Cardiac fibroblast (primary cell): ENCODE measurements at regions not wholly inside any gene's neighbourhood (a gene's known extent, or its start where the extent isn't known, plus 50 kb on each side); places are given as distances from the start of the nearest gene placed in this dataset.

ENCODE experiments used
- DNase-seq, 2 donors: peaks; one replicate each; pipeline versions ENCODE4 v3.0.0 to v3.0.0-alpha.2; 2010; ENCODE audit warnings: low read depth in 2 of 2
- H3K4me3 ChIP-seq, 2 donors: replicated peaks in 1 of 2; 1 replicate in 1 of 2; 2 replicates in 1 of 2; pipeline ENCODE4 v1.5.1; 2011; ENCODE audit warnings: low read depth in 2 of 2, low read length in 2 of 2, mild to moderate bottlenecking in 2 of 2, moderate library complexity in 1 of 2
- TF ChIP-seq, protein P1 (sequence below): IDR thresholded peaks from one replicate; pipeline ENCODE4 v1.5.1; 2011; ENCODE audit warnings: low read depth, mild to moderate bottlenecking, low read length, inconsistent platforms

DNA sequence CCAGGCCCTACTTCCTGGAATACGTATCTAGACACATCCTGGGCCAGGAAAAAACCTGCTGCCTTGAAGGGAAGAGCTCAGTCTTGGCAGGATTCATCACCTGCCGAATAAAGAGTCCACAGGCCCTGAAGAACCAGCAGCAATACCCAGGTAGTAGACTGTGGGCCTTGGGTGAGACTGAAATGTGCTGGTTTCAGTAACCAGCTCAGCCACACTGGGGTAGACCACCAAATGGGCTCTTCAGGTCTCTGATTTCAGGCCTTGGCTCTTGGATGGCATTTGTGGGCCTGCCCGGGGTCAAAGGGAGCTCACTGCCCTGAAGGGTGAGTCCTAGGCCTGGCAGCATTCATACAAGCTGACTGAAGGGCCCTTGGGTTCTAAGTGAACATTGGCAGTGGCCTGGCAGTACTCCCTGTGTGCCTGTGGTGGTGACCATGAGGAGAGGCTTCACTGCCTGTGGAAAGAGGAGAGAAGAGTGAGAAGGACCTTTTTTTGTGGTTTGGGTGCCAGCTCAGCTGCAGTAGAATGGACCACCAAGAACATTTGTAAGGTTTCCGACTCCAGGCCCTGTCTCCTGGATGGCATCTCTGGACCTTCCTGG lies 175.1 kb downstream of the ANKRD30B start:
- no peak overlapping the region for H3K4me3 ChIP-seq
- no peak for DNase-seq
- TF ChIP-seq, protein P1, sequence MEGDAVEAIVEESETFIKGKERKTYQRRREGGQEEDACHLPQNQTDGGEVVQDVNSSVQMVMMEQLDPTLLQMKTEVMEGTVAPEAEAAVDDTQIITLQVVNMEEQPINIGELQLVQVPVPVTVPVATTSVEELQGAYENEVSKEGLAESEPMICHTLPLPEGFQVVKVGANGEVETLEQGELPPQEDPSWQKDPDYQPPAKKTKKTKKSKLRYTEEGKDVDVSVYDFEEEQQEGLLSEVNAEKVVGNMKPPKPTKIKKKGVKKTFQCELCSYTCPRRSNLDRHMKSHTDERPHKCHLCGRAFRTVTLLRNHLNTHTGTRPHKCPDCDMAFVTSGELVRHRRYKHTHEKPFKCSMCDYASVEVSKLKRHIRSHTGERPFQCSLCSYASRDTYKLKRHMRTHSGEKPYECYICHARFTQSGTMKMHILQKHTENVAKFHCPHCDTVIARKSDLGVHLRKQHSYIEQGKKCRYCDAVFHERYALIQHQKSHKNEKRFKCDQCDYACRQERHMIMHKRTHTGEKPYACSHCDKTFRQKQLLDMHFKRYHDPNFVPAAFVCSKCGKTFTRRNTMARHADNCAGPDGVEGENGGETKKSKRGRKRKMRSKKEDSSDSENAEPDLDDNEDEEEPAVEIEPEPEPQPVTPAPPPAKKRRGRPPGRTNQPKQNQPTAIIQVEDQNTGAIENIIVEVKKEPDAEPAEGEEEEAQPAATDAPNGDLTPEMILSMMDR, result no peak

DNA sequence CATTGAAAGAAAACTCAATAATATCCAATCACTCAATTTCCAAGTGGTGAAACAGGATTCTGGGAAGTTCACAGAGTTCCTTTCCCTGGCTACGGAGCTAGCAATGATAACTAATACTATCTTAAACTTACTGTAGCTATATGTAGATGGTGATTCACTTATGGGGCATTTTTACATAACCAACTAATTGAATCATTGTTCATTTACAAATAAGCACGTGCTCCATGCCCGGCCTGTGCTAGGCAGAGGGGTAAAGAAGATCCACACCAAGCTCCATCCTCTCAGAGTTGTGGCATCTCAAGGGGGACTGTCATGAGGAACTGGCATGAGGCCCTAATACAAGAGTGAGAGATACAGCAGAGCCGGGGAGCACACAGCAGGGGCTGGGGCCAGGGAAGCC lies 176.3 kb downstream of the ANKRD30B start:
- H3K4me3 ChIP-seq, result no peak overlapping the region
- DNase-seq, result no peak
- TF ChIP-seq, protein P1, result no peak

DNA sequence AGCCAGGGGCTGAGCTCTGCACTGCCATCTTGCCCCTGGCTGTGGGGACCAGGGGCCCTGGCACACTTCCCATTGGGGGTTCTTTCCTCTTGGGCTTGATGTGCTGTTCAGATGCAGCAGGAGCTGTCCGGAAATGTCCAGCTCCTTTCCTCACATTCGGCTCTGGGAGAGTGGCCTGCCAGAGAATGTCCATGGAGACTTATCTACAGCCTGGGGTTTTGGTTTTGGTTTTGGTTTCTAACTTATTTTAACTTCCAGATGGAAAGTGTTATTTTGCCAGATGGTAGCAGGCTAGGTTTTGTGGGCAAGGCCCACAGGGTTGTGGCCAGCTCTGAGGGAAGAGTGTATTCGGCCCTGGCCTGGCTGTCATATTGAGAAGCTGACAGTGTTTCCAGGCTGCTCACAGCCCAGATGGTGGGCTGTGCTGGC lies 177.3 kb downstream of the ANKRD30B start:
- DNase-seq, result no peak
- TF ChIP-seq, protein P1, result no peak
- no peak overlapping the region for H3K4me3 ChIP-seq

DNA sequence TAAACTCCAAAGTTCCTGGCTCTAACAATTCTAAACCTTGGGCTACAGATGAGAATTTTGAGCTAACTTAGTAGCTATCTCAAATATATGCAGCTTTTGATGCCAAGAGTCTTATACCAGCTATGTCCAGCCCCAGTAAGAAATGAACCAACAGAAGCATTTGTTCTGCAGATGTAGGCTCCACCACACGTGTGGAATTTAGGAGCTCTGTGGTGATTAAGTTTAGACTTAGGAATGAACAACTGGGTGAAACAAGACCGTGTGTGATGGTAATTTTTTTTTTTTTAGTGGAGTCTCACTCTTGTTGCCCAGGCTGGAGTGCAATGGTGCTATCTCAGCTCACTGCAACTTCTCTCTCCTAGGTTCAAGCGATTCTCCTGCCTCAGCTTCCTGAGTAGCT lies 179.7 kb downstream of the ANKRD30B start:
- TF ChIP-seq, protein P1, result no peak
- DNase-seq, result no peak
- H3K4me3 ChIP-seq, result no peak overlapping the region

DNA sequence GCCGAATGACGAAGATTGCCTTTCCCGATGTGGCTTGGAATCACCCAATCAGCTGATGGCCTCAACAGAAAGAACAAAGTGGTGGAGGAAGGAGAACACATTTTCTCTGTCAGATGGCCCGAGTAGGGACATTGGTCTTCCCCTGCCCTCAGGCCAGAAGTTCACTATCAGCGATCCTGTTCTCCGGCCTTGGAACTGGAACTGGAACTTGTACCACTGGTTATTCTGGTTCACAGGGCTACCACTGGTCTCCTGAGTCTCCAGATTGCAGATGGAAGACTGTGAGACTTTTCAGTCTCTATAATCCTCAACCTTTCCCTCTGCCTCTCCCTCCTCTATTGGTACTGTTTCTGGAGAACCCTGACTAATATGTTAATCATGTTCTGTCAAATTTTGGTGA lies 180.4 kb downstream of the ANKRD30B start:
- DNase-seq, result no peak
- H3K4me3 ChIP-seq, result no peak overlapping the region
- TF ChIP-seq, protein P1, result no peak

DNA sequence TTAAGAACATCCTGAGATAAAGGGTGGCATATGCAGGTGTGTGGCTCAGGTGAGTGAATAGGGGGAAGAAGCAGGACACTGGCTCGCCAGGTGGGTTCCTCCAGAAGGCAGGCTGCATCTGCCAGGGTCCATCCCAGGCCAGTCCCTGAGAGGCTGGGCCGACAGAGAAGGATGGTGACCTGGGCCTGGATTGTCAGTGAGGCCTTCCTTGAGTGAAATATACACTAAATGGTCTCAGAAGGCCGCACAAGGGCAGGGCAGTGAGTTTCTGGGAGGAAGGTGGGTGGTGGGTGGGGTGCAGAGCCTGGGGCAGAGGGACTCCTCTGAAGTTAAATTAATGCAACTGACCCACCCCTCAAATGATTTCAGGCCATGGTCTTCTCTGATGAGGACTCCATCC lies 182.1 kb downstream of the ANKRD30B start:
- DNase-seq, result no peak
- no peak overlapping the region for H3K4me3 ChIP-seq
- TF ChIP-seq, protein P1, result no peak

DNA sequence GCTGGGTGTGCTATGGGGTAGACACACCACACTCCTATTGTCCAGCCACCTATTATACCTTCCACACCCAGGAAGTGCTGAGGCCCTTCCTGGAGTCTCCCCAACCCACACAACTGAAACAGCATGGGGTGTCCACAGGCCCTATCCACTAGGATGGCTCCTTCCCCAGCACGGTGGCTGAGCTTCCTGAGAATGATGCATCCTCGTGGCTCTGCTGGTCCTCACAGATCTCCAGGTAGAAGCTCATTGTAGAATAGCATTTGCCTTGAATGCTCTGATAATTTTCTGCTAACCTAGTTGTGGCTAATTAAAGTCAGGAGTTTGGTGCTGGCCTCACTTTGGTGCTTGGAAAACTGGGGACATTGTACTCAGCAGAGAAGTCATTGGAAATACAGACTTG lies 182.6 kb downstream of the ANKRD30B start:
- no peak overlapping the region for H3K4me3 ChIP-seq
- no peak for DNase-seq
- TF ChIP-seq, protein P1, result no peak
